NCI-H1105 treated with DMSO at 0.1 percent for 48 hours (cell line): ENCODE measurements at regions not wholly inside any gene's neighbourhood (a gene's known extent, or its start where the extent isn't known, plus 50 kb on each side); places are given as distances from the start of the nearest gene placed in this dataset.
"Not testable (repeated sequence)": the region's sequence is repeated elsewhere in the genome, so short reads cannot be mapped to it uniquely, and the experiment has no call there.

Source experiments
- DNase-seq: peaks from one replicate; lab custom pipeline; 2025; lab: John Stamatoyannopoulos, UW

GRCh38 chr13:71300602-71301001 is 566.4 kb downstream of the DACH1 start:
- no peak for DNase-seq

GRCh38 chr13:71291842-71292146 is 575.2 kb downstream of the DACH1 start:
- DNase-seq = no peak

GRCh38 chr13:71290963-71291841 is 575.8 kb downstream of the DACH1 start:
- DNase-seq = peak; percentile 56

- not testable (repeated sequence) for DNase-seq
Observed at GRCh38 chr13:71289980-71290379, 577.0 kb downstream of the DACH1 start.

- DNase-seq = no peak
Observed at GRCh38 chr13:71285700-71286099, 581.3 kb downstream of the DACH1 start.

GRCh38 chr13:71278512-71278911 is 588.5 kb downstream of the DACH1 start:
- no peak for DNase-seq

- no peak for DNase-seq
Observed at GRCh38 chr13:71274923-71275608, 591.9 kb downstream of the DACH1 start.

- DNase-seq = no peak
Observed at GRCh38 chr13:71261256-71261655, 605.7 kb downstream of the DACH1 start.

GRCh38 chr13:71260246-71260645 is 606.8 kb downstream of the DACH1 start:
- no peak for DNase-seq

- no peak for DNase-seq
Observed at GRCh38 chr13:71255633-71256032, 611.4 kb downstream of the DACH1 start.

- no peak for DNase-seq
Observed at GRCh38 chr13:71254384-71254783, 612.6 kb downstream of the DACH1 start.

- no peak for DNase-seq
Observed at GRCh38 chr13:71252184-71252704, 614.8 kb downstream of the DACH1 start.

- no peak for DNase-seq
Observed at GRCh38 chr13:71251292-71251951, 615.6 kb downstream of the DACH1 start.

GRCh38 chr13:71249011-71249410 is 618.0 kb downstream of the DACH1 start:
- DNase-seq = no peak

GRCh38 chr13:71244161-71244560 is 622.8 kb downstream of the DACH1 start:
- DNase-seq = no peak

GRCh38 chr13:71242201-71242600 is 624.8 kb downstream of the DACH1 start:
- DNase-seq = peak; percentile 64

GRCh38 chr13:71240911-71241310 is 626.1 kb downstream of the DACH1 start:
- DNase-seq = peak; percentile 16

- no peak for DNase-seq
Observed at GRCh38 chr13:71237332-71237731, 629.7 kb downstream of the DACH1 start.

GRCh38 chr13:71219698-71220415 is 647.1 kb downstream of the DACH1 start:
- no peak for DNase-seq

- DNase-seq = peak; percentile 21
Observed at GRCh38 chr13:71218960-71219359, 648.0 kb downstream of the DACH1 start.

- no peak for DNase-seq
Observed at GRCh38 chr13:71217827-71218226, 649.2 kb downstream of the DACH1 start.

- no peak for DNase-seq
Observed at GRCh38 chr13:71214821-71215220, 652.2 kb downstream of the DACH1 start.
